DMS53 (cell line): ENCODE measurements at regions not wholly inside any gene's neighbourhood (a gene's known extent, or its start where the extent isn't known, plus 50 kb on each side); places are given as distances from the start of the nearest gene placed in this dataset.
"Not testable (repeated sequence)": the region's sequence is repeated elsewhere in the genome, so short reads cannot be mapped to it uniquely, and the experiment has no call there.

Experiments used
- DNase-seq: peaks from one replicate; lab custom pipeline; 2025; lab: John Stamatoyannopoulos, UW

DNA sequence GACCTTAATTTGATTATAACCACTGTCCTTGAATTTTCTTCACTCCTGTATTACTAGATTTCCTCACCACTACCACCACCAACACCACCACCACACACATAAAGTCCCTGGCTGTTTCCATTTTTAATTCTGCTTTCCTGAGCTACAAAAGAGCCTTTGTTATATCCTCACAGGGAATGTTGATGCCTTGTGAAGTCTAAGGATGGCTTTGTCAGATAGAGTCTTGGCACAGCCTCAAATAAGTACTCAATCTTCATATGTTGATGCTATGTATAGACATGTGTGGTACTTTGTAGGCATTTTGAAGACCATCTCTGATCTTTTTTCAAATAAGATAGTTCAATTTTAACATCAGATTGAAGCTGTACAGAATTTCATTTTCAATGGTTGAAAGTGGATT, 1016.7 kb upstream of the LCORL start:
- DNase-seq: no peak

- no peak for DNase-seq
Measured at GRCh38 chr4:19033816-19034733, 1012.5 kb upstream of the LCORL start.

DNA sequence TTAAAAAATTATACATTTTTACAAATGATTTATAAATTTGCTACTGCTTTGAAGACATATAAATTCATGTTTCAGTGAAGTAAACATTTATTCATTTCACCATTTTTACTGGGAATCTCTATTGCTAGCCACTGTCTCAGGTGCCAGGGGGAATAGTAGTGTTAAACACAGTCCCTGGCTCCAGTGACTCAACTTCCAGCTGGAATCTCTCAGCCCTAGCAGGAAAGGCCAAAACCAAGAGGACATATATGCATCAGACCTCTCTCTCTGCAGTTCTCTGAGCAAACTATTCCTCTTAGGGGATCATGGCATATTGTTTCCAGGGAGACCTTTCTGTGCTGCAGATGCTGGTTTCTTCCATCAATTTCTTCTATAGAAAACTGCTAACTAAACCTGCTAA, 1009.0 kb upstream of the LCORL start:
- DNase-seq: no peak

GRCh38 chr4:19030048-19030447, 1008.5 kb upstream of the LCORL start:
- DNase-seq: no peak

DNA sequence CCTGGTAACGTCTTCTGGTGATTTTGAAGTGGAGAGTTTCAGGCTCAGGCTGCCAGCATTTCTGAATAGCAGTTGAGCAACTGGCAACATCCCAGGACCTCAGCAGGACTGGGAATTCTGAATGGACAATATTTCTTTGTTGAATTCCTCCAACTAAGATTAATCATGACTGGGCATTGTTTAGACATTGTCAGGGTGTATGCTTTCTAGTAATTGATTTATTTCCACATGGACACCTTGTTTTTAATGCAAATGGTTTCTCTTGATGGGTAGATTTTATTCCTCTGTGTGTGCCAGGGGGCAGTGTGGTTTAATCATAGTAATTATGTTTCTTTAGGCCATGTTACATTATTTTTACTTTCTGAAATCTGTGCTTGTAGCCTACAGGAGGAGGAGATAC, 1004.7 kb upstream of the LCORL start:
- DNase-seq: no peak

DNA sequence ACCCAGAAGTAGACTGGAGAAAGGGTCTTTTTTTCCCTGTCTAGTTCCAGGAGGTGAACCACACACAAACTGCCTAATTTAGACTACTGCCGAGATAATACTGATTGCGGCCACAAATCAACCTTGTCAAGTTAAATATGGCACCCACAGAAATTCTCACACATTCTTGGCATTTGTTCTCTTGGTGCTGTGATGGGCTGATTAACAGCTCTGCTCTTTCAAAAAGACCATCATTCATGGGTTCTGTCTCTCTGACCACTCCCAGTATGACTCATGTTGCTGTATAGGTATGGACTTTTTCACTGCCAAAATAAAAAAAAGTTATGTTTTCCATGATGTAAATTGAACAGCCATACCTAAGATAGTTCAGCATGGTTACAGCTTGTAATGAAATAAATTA, 1003.5 kb upstream of the LCORL start:
- DNase-seq: no peak

DNA sequence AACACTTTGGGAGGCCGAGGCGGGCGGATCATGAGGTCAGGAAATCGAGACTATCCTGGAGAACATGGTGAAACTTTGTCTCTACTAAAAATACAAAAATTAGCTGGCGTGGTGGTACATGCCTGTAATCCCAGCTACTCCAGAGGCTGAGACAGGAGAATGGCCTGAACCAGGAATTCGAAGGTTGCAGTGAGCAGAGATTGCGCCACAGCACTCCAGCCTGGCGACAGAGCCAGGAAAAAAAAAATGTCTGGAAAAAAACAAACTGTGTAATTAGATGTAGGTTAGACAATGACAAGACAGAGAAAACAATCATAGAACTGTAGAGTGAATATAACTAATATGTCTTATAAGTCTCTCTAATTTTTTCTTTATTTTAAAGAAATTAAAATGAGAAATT, 1002.5 kb upstream of the LCORL start:
- DNase-seq: no peak

DNA sequence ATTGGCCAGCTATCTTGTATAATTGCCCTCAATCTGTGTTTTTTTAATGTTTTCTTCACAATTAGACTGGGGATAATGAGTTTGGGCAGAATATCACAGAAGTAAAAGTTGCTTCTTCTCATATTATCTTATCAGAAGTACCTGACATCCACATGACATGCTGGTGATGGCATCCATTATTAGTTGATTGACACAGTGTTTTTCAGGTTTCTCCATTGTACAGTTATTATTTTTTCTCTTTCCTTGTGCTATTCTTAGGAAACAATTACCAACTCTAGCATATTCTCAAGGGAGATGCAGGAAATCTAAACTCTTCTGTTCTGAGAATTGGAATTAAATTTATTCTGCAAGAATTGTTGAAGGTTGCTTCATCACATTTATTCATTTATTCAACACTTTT, 1000.1 kb upstream of the LCORL start:
- DNase-seq: no peak

- DNase-seq: not testable (repeated sequence)
Measured at GRCh38 chr4:19016550-19016949, 995.0 kb upstream of the LCORL start.

GRCh38 chr4:19014594-19014993, 993.0 kb upstream of the LCORL start:
- DNase-seq: no peak

DNA sequence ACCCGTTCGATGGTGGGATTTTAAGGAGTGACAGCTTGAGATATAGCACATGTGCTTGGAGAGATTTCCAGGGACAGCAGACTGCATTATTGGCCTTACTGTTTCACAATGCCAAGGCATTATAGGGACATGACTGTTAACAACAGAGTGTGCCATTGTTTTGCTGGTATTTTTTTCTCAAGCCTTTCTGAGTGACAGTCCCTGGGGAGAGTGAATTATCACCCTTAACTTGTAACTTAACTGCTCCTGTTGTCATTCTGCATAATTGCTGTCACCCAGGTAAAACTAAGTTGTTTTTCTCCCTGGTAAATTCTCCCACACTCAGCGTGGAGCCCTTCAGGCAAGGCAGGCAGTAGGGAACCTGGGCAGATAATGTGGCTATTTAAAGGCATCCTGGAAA, 989.2 kb upstream of the LCORL start:
- no peak for DNase-seq

DNA sequence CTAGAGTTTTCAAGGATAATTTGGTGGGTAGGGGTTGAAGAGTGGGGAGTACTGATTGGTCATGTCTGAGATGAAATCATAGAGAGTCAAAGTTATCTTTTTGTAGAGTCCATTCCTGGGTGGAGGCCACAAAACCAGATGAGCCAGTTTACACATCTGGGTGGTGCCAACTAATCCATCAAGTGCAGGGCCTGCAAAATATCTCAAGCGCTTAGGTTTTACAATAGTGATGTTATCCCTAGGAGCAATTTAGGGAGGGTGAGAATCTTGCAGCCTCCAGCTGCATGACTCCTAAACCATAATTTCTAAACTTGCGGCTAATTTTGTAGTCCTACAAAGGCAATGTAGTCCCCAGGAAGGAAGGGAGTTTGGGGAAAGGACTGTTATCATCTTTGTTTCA, 988.3 kb upstream of the LCORL start:
- no peak for DNase-seq

DNA sequence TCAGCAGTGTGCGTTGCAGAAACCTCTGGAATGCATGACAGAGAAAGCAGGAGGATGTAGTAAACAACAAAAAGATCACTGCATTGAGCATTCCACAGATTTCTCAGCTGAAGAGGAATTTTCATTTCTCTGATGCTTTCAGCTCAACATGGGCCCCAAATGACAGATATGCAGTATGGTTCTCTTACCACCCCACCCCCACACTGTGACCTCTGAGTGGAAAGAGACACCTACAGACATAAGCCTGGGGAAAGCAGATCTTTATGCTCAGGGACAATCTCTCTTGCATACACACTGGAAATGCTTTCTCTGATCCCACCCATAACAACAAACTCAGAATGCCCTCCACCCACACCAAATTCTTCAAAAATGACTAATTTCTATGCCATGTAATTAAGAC, 983.7 kb upstream of the LCORL start:
- no peak for DNase-seq

GRCh38 chr4:19002170-19002569, 980.6 kb upstream of the LCORL start:
- DNase-seq: no peak

DNA sequence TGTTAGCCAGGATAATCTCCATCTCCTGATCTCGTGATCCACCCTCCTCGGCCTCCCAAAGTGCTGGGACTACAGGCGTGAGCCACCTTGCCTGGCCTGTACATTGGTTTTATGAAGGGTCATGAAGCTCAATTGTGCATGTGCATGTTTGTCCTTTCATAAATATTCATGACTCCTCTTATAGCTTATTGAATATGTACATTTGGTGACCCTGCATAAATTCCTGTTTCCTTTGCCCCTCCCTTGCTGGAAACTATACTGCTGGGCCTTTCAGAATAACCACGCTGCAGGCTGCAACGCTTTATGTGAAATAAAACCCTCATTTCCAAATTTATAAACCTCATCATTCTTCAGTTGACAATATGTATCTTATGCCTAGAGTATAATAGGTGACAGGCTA, 978.0 kb upstream of the LCORL start:
- no peak for DNase-seq

DNA sequence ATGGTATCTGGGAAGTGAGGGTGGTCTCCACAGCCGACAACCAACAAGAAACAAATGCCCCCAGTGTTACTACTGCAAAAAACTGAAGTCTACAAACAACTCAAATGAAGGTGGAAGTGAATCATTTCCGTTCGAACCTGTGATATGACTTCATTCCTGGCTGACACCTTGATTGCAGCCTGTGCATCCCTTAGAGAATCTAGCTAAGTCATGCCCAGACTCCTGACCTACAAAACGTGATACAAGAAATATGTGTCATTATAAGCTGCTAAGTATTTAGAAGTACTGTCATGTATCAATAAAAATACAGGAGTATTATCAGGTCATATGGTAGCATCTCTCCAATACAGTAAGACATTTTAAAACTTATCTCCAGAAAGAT, 959.7 kb upstream of the LCORL start:
- DNase-seq: no peak

DNA sequence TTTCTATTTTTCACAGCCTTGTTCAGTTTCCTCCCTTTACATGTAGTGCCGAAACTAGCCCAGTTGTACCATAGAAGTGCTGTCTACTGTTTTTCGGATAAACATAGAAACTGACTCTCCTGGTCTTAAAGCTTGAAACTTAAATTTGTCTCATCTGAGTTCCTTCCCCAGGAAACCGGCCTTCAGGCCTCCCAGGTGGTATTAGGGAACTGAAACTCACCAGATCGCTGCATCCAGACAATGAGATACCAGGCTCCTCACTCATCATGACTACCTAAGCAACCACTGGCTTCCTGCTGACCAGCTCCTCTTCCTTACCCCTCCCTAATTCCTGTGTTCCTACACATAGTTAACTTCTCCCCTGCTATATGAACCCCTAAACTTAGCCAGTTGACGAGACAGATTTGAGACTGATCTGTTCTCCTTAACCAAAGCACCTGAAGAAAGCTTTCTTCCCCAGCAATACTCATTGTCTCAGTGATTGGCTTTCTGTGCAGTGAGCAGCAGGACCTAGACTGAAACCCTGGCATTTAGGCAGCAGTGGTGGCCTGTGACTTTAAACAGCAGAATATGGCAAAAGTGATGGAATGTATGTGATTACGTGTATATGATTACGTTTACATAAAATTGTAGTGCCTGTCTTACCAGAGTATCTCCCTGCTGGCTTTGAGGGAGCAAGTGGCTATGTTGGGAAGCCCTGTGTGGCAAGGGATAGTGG, 959.1 kb upstream of the LCORL start:
- DNase-seq: no peak

GRCh38 chr4:18976884-18977283, 955.3 kb upstream of the LCORL start:
- DNase-seq: no peak

GRCh38 chr4:18975916-18976808, 954.6 kb upstream of the LCORL start:
- no peak for DNase-seq

- DNase-seq: no peak
Measured at GRCh38 chr4:18973296-18973695, 951.7 kb upstream of the LCORL start.

DNA sequence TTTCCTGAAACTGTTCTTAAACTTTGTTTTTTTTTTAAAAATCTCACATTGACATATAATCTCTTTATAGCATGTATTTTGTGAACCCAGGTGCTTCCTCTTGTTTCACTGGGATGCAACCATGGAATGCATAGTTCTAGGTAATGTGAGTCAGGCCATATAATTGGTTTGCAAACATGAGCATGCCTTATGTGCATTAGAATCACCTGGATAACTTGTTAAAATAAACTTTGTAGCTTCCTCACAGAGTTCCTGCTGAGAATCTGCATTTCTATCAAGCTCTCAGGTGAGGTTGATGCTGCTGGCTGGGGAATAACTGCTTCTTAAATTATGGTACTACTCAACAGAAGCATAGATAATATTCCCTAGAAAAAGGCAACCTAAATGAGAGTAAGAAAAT, 940.3 kb upstream of the LCORL start:
- peak; percentile 42 for DNase-seq

- no peak for DNase-seq
Measured at GRCh38 chr4:18961266-18961665, 939.7 kb upstream of the LCORL start.

- no peak for DNase-seq
Measured at GRCh38 chr4:18957716-18958115, 936.2 kb upstream of the LCORL start.
